Activated naive CD4-positive, alpha-beta T cell treated with anti-CD3 and anti-CD28 coated beads, Interleukin-2, amount 50 U/mL, for 72 hours (primary cell): ENCODE measurements at regions not wholly inside any gene's neighbourhood (a gene's known extent, or its start where the extent isn't known, plus 50 kb on each side); places are given as distances from the start of the nearest gene placed in this dataset.

Experiments used
- ATAC-seq, 2 donors: fragments of 150-1000 bp; cut with Tn5 transposase; 2 replicates each; pipeline ENCODE4 v1.10.0; 2021; ENCODE audit warnings: mild to moderate bottlenecking in 2 of 2, moderate library complexity in 2 of 2
- DNase-seq, 2 donors: peaks; one replicate each; pipeline ENCODE4 v3.0.0; 2021 to 2022; ENCODE audit warnings: low spot score in 2 of 2
- H3K27ac Mint-ChIP-seq, 2 donors: one replicate each; pipeline ENCODE4 v1.8.0; 2022; ENCODE audit warnings: mild to moderate bottlenecking in 2 of 2, mixed read lengths in 2 of 2
- H3K36me3 Mint-ChIP-seq, 2 donors: one replicate each; pipeline ENCODE4 v1.8.0; 2022; ENCODE audit warnings: mixed read lengths in 2 of 2
- H3K9me3 Mint-ChIP-seq, 2 donors: one replicate each; pipeline ENCODE4 v1.8.0; 2022; ENCODE audit warnings: mixed read lengths in 2 of 2

DNA sequence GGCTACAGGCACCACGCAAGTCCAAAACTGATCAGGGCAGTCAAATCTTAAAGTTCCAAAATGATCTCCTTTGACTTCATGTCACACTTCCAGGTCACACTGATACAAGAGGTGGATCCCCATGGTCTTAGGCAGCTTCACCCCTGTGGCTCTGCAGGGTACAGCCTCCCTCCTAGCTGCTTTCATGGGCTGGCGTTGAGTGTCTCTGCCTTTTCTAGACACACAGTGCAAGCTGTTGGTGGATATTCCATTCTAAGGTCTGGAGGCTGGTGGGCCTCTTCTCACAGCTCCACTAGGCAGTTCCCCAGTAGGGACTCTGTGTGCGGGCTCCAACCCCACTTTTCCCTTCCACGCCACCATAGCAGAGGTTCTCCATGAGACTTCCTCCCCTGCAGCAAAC lies 838.2 kb upstream of the CHAC2 start:
- DNase-seq (no peak), ATAC-seq (no peak)
- no peak overlapping the region for H3K27ac Mint-ChIP-seq
- peaks cover 0 to 6% of the 10 kb centered on the region in 2 donors for H3K36me3 Mint-ChIP-seq
- peaks cover 13 to 15% of the 10 kb centered on the region in 2 donors for H3K9me3 Mint-ChIP-seq

GRCh38 chr2:52919673-52920072 lies 847.9 kb upstream of the CHAC2 start:
- Mint-ChIP-seq H3K27ac (no peak overlapping the region), H3K36me3 (no peaks in the 10 kb centered on the region), H3K9me3 (peaks cover 0 to 10% of the 10 kb centered on the region in 2 donors)
- ATAC-seq (no peak), DNase-seq (no peak)

DNA sequence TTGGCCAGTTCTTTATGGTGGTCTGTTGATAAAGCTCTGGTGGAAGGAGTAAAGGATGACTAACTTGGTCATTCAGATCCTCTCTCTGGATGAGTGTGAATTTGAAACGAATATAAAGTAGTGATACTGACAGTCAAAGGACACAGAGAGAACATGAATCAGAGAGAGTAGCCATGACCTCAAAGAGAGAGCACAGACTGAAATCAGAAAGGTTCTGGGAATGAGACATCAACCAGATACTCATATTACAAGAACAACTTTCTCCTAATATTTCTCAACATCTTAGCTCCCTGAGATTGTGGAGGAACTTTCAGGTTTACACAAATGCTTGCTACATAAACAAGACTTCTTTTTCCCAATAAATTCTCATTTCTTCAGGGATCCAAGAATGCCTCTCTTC lies 849.1 kb upstream of the CHAC2 start:
- ATAC-seq = no peak

DNA sequence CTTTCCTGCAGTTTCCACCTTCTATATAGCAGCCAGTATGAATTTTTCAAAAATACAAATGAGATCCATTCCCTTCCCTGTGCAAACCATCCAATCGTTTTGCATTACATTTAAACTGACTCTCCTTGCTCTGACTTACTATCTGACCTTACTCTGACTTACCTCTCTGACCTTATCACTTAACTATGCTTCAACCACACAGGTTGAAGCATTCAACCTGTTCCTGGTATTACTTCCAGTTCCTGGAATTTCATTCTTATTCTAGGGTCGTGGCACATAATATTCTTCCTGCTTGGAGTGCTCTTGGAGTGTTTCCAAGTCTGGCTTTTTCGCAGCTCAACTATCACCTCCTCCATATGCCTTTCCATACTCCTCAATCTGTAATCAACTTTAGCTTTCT lies 850.6 kb upstream of the CHAC2 start:
- H3K36me3 Mint-ChIP-seq = no peaks in the 10 kb centered on the region
- no peak overlapping the region for H3K27ac Mint-ChIP-seq

More for the DNA sequence above, 849.1 kb upstream of the CHAC2 start:
- Mint-ChIP-seq H3K9me3 (peaks cover 0 to 10% of the 10 kb centered on the region in 2 donors), H3K36me3 (no peaks in the 10 kb centered on the region), H3K27ac (no peak overlapping the region)
- DNase-seq = no peak

DNA sequence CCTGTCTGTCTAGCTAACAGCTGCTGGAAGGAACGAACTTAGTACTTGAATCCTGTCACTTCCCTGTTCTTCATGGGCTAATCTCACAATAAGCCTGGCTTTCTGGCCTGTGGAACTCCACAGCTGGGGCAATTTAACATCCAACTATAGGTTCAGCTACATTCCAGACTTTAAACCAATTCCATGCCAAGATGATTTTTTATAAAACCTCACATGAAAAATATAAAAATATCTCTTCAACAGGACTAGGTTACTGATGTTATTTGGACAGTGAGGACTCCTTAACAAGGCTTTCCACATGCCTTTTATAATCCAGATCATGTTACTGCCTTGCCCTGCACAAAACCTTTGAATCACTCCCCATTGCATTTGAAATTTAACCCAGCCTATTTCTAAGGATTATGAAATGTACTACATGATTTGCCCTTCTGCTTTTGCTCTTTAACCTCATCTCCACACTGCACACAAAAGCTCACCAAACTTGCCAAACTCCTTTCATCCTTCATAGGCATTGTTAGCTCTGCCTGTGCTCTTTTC lies 863.2 kb upstream of the CHAC2 start:
- DNase-seq (no peak), ATAC-seq (no peak)
- Mint-ChIP-seq H3K36me3 (no peaks in the 10 kb centered on the region), H3K9me3 (peaks cover 7 to 21% of the 10 kb centered on the region in 2 donors), H3K27ac (no peak overlapping the region)

More for the DNA sequence above, 850.6 kb upstream of the CHAC2 start:
- peaks cover 0 to 18% of the 10 kb centered on the region in 2 donors for H3K9me3 Mint-ChIP-seq
- no peak for ATAC-seq
- no peak for DNase-seq

DNA sequence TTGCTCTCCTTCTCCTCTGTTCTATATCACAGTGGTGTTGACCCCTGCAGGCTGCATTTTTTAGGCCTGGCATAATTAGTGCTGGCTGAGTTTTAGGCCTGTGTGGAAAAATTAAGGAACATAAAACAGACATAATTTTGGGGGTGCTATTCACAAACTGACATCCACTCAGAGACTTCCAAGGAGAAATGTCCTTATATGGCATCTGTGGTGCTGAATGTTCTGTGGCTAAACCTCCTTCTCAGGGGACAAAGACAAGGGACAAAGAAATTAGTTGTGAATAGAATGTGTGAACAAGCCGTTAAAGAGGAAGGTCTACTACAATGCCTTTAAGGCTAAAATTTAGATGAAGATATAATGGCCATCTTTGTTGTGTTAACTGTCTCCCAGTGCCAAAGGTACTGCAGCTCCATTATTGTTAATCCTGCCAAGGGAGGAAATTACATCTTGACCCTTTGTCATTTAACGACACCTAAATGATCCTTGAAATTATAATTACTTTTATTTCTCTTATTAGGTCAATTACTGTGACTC lies 870.0 kb upstream of the CHAC2 start:
- no peak for ATAC-seq
- Mint-ChIP-seq H3K27ac (no peak overlapping the region), H3K9me3 (peaks cover 11 to 44% of the 10 kb centered on the region in 2 donors), H3K36me3 (peaks cover 0 to 11% of the 10 kb centered on the region in 2 donors)
- DNase-seq = no peak

DNA sequence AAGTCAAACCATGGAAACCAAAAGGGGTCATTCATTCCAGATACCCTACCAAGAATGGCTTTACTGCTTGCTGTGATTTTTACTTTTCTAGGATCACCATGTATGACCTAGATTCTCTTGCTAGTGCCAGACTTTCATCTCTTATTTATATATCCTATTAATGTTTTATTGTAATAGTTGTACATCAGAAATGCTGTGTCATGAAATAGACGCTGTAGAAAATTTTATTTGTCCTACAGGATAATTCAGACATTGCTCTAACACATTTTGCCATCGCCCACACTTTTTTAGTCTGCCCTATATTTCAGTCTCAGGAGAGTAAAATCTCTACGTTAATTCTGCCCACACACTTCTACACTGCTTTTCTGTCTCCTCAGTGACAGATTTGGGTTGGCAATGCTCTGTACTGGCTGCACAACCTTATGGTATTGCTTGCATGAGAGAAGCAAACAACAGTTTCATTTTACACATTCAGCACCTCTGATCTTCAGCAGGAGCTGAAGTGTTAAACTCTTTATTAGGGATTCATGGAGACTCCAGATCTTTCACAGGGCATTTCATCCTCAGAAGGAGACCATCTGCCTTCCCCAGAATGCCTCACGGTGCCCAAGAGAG lies 871.8 kb upstream of the CHAC2 start:
- H3K27ac Mint-ChIP-seq = no peak overlapping the region
- H3K9me3 Mint-ChIP-seq = peaks cover 12 to 43% of the 10 kb centered on the region in 2 donors
- DNase-seq (no peak), ATAC-seq (no peak)
- H3K36me3 Mint-ChIP-seq = peaks cover 0 to 12% of the 10 kb centered on the region in 2 donors

GRCh38 chr2:52886556-52886955 lies 881.0 kb upstream of the CHAC2 start:
- peaks cover 3 to 5% of the 10 kb centered on the region in 2 donors for H3K9me3 Mint-ChIP-seq
- no peaks in the 10 kb centered on the region for H3K36me3 Mint-ChIP-seq
- H3K27ac Mint-ChIP-seq = no peak overlapping the region
- DNase-seq = no peak
- no peak for ATAC-seq

DNA sequence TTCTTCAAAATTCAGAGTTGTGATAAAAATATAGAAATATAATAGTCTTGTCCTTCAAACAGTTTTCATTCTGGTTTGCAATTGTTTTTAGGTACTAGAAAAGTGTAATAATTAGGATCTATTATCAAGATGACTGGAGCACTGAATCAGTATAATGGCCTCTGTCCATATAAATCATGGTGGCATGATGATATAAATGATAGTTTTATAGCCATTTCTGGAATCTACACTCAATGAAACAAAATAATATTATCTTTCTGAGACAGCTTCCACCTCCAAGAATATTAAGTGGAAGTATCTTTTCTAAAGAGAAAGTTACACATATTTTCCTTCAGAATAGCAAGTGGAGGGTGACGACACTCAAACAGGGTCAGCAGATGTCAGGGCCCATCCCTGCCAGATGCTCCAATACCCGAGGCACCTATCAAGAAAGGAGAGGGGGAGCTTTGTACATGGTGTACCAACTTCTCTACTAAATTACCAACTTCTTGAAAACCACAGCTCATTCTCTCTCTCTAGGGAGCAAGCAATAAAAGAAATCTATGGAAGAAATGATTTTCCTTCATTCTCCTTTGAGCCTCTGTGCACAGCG lies 882.7 kb upstream of the CHAC2 start:
- H3K27ac Mint-ChIP-seq = no peak overlapping the region
- H3K36me3 Mint-ChIP-seq = no peaks in the 10 kb centered on the region
- DNase-seq (no peak), ATAC-seq (no peak)
- peaks cover 0 to 5% of the 10 kb centered on the region in 2 donors for H3K9me3 Mint-ChIP-seq

GRCh38 chr2:52882974-52883373 lies 884.6 kb upstream of the CHAC2 start:
- Mint-ChIP-seq H3K27ac (no peak overlapping the region), H3K9me3 (peaks cover 0 to 9% of the 10 kb centered on the region in 2 donors), H3K36me3 (no peaks in the 10 kb centered on the region)
- DNase-seq (no peak), ATAC-seq (no peak)

DNA sequence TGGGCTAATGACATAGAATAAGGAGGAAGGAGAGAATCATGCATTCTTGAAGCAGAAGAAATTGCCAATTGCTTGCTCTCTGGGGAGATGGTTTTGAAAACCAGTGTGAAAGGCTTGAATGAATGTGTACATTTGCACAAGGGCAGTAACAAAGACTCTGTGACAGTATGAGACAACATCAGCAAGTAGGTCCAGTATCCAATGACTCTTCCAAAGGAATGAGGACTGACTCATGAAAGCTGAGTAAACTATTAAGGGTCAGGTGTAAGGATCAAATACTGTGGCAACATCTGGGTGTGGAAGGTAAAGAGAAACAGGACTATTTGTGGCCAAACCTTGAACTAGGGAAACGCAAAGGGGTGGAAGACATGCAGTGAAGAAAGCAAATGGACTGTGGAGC lies 886.0 kb upstream of the CHAC2 start:
- no peak for ATAC-seq
- Mint-ChIP-seq H3K36me3 (no peaks in the 10 kb centered on the region), H3K9me3 (peaks cover under 1 to 7% of the 10 kb centered on the region in 2 donors), H3K27ac (no peak overlapping the region)
- no peak for DNase-seq

GRCh38 chr2:52880872-52881271 lies 886.7 kb upstream of the CHAC2 start:
- DNase-seq (no peak), ATAC-seq (no peak)
- H3K36me3 Mint-ChIP-seq = no peaks in the 10 kb centered on the region
- H3K9me3 Mint-ChIP-seq = peaks cover 4 to 7% of the 10 kb centered on the region in 2 donors
- no peak overlapping the region for H3K27ac Mint-ChIP-seq

DNA sequence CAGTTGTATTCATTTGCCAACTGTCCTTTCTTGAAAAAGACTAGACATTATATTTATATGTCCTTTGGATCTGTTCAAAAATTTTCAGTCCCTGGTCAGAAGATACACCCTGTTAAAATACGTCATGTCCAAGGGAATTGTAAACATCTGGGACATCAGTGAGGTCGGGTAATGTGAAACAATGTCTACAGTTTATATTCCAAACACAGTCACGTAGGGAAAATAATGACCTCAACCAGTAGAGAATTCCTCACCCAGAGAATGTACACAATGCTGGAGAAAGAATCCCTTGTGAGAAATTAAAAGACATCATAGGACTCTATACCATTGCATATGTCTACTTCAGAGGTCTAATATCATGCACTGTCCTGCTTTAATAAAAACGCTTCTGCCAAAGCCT lies 888.0 kb upstream of the CHAC2 start:
- H3K9me3 Mint-ChIP-seq = peaks cover 4 to 11% of the 10 kb centered on the region in 2 donors
- DNase-seq = no peak

GRCh38 chr2:52877703-52878102 lies 889.9 kb upstream of the CHAC2 start:
- H3K36me3 Mint-ChIP-seq = no peaks in the 10 kb centered on the region
- no peak overlapping the region for H3K27ac Mint-ChIP-seq

More for the DNA sequence above, 888.0 kb upstream of the CHAC2 start:
- no peak for ATAC-seq
- no peaks in the 10 kb centered on the region for H3K36me3 Mint-ChIP-seq
- no peak overlapping the region for H3K27ac Mint-ChIP-seq

GRCh38 chr2:52874466-52875106 lies 893.0 kb upstream of the CHAC2 start:
- no peak for ATAC-seq
- Mint-ChIP-seq H3K27ac (no peak overlapping the region), H3K36me3 (no peaks in the 10 kb centered on the region), H3K9me3 (peaks cover 4 to 11% of the 10 kb centered on the region in 2 donors)
- no peak for DNase-seq

More at GRCh38 chr2:52877703-52878102, 889.9 kb upstream of the CHAC2 start:
- ATAC-seq = no peak
- DNase-seq = no peak
- peaks cover 4 to 11% of the 10 kb centered on the region in 2 donors for H3K9me3 Mint-ChIP-seq

GRCh38 chr2:52862801-52863200 lies 904.8 kb upstream of the CHAC2 start:
- H3K9me3 Mint-ChIP-seq = peaks cover 0 to 5% of the 10 kb centered on the region in 2 donors
- ATAC-seq (no peak), DNase-seq (no peak)
- H3K27ac Mint-ChIP-seq = no peak overlapping the region
- H3K36me3 Mint-ChIP-seq = no peaks in the 10 kb centered on the region

GRCh38 chr2:52861596-52861995 lies 906.0 kb upstream of the CHAC2 start:
- DNase-seq = no peak
- ATAC-seq = no peak
- H3K27ac Mint-ChIP-seq = no peak overlapping the region
- H3K9me3 Mint-ChIP-seq = peaks cover 0 to 5% of the 10 kb centered on the region in 2 donors
- no peaks in the 10 kb centered on the region for H3K36me3 Mint-ChIP-seq
